GM21526 (cell line): ENCODE measurements at regions not wholly inside any gene's neighbourhood (a gene's known extent, or its start where the extent isn't known, plus 50 kb on each side); places are given as distances from the start of the nearest gene placed in this dataset.

Experiments used
- ATAC-seq: cut with Tn5 transposase; IDR thresholded peaks from one replicate; pipeline ENCODE4 v1.9.1; 2021; ENCODE audit warnings: moderate library complexity; ENCODE audit not compliant: unreplicated experiment, low FRiP score

DNA sequence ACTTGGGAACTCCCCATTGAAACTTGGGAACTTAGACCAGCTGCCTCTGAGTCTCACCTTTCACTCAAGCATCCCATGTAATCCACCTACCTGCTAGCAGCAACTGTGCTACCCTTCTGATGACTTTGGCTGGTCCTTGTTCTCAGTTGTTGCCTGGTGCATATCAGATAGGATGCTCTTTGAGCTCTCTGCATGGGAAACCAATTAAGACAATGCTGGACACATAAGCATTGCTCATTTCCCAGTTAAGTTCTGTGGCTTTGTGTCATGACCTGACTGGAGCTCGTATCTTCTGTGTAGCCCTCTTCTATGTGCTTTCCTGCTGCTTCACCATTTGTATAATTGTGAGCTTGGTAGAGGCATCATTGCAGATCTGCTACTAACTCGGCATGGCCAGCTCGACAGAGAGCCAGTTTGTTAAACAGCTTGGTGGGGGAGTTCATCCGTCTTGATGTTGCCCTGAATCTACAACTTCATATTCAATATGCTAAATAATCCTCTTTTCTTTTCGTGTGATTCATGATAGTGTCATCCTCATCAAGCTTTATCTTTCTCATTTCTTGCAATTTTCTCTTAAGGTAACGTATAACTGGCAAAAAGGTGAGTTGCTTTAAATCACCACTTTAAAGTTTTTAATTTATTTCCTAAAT is 447.5 kb upstream of the SLC14A2 start:
- ATAC-seq, result no peak

GRCh38 chr18:45168866-45169600 is 446.2 kb upstream of the SLC14A2 start:
- ATAC-seq, result no peak

GRCh38 chr18:45169610-45170009 is 445.7 kb upstream of the SLC14A2 start:
- no peak for ATAC-seq

GRCh38 chr18:45171679-45172191 is 443.5 kb upstream of the SLC14A2 start:
- no peak for ATAC-seq

DNA sequence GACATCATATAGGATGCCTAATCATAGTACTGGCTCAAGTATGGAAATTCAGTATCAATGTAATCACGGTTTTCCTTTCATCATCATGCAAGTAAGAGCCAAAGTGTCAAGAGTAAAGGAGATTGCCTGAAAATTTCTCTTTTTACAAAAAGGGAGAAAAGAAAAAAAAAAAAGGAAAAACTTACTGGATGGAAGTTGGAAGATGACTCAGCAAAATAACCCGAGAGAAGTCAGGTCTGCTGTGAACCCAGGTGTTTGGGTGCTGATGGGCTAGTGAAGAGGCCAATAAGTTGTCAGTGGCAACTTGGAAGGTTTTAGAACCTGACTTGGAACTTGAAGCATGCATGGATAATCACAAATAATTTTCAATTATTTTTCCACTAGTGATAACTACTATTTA is 441.9 kb upstream of the SLC14A2 start:
- no peak for ATAC-seq

DNA sequence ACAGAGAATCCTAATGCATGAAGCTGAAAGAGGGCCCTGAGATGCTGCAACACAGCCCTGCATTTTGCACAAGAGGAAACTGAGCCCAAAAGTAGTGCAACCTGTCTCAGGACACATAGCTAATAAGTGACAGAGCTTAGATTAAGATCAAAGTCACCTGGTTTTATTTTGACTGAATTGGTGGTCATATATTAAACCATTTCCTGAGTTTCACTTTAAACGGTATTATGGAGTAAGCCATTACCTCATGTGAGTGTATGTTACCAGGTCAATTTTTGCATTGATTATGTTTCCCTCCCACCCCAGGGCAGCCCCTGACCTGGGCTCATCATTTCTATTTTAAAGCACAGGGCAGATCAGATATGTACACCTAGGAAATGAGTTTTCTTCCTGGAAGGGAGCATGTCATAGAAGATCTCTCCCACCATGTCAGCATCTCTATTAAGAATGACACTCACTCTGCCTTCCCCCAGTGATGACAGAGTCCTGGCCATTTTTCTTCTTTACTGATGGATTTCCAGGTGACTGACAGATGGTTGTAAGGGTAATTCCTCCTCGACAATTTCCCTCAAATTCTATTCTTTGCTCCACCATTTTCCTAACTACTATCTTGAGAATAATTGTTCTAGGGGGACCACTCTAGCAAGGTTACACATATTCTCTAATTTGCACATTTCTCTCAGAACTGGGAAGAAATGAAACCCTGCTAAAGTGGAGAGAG is 441.3 kb upstream of the SLC14A2 start:
- no peak for ATAC-seq

DNA sequence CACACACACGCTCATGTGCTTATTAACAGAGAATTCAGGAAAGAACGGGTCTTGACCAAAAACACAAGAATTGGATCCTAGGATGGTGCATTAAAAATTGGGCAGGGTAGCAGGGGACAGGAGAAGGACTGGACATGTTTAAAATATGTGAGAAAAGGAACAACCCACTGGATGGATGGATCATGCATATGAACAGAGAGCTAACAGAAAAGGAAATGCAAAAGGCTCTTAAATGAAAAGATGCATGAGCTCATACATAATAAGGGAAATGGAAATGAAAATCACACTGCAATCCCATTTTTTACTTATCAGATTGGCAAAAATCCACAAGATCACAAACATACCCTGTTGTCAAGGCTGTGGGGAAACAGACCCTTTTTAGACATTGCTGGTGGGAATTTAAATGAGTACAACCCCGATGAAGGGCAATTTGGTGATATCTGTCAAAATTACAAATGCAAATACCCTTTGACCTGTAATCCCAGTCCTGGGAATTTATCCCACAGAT is 440.6 kb upstream of the SLC14A2 start:
- ATAC-seq, result no peak

DNA sequence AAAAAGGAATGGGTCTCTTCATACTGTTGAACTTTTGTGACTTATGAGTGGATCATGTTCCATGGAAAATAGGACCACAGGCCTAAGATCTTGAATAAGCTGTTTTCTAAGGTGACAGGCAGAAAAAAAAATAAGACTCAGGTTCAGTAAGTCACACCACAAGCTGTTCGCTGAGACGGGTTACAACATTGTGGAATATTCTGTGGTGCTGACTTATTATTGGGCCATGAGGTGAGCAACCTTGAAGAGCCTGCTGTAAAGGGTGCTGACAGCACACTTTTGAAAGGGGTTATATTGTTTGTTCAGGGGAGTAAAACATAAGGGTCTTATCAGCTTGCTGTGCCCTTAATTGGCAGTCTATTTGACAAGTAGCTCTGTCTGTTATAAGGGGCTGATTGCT is 439.8 kb upstream of the SLC14A2 start:
- no peak for ATAC-seq

DNA sequence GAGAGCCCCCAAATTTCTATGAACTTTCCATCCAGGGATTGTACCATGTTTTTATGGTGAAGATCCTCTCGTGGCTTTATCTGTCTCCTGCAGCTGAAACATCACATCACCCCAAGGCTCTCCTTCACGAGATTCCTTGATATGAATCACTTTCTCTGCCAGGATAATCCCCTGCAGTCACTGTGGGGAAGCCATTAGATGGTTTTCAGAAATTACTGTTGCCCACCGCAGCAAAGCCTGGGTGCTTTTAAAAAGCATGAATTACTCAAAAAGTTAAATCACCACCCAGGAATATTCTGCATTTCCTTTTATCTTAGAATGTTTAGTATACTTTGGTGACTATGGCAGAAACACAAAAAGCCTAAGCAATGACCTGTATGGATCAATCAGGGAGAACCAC is 428.4 kb upstream of the SLC14A2 start:
- no peak for ATAC-seq

DNA sequence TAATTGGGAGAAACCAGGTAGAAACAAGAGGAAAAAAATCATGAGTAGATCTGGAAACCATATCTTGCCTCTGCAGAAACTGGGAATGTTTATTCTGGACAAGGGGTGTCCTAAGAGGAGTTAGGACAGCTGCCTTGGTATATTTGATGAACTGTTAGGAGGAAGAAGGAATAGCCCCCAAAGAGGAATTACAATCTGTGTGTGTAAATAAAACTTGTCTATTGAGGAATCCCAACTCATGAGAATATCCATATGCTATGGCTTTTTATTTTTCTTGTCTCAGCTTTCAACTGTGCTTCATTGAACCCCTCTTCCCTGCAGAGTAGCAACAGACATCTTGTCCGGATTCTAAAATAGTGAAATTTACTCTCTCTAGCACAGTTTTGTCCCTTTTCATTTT is 423.5 kb upstream of the SLC14A2 start:
- no peak for ATAC-seq

- ATAC-seq, result peak; percentile 96
These were observed 417.7 kb upstream of the SLC14A2 start for GRCh38 chr18:45197526-45197970.

- ATAC-seq, result no peak
These were observed 416.8 kb upstream of the SLC14A2 start for GRCh38 chr18:45198526-45198925.

DNA sequence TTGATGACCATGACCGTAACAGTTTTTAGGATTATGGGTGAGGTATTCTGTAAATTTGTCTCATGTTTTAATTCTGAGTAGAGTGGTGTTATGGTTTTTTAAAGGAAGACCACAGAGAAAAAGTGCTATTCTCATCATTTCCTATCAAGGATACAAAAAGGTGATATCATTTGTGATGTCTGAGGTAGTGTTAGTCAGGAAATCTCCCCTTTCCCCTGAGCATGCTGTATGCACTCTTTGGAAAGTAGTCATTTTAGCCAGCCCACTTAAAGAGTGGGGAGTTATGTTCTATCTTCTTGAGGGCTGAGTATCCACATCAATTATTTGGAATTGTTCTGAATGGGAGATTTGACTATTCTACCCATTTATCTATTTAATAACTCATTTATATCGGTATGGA is 414.2 kb upstream of the SLC14A2 start:
- ATAC-seq, result no peak

DNA sequence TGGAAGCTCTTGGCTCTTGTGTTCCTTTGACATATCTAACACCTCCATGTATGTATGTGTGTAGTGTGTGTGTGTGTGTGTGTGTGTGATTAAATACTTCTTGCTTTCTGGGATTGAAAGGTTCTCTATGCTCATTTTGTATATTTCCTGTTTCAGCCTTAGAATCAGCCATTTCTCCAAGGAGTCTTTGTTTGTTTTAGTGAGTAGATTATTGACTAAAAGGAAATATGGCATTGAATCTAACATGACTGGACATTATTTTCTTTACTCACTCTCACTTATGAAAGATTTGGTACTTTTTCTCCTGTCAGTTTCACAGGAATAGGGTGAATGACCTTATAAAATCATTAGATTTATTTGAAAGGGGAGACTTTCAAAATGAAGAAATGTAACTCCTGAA is 413.8 kb upstream of the SLC14A2 start:
- no peak for ATAC-seq

GRCh38 chr18:45202061-45202460 is 413.2 kb upstream of the SLC14A2 start:
- no peak for ATAC-seq

DNA sequence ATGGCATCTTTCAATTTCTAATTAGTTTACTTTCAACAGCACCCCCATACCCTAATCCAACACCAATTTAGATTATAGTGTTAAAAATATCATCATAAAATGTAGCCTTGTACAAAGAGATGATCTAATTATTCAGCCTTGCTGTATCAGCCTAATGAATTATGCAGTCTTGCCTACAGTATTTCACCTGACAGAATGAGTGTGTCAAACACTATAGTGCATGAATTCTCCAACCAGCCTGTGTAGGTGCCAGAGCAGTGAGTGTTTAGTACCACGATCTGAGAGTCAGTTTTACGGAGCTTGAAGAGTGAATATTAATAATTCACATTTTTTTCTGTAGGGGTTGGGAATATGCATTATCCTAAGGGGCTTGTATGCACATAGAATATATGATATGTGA is 411.6 kb upstream of the SLC14A2 start:
- no peak for ATAC-seq

GRCh38 chr18:45207328-45207727 is 407.9 kb upstream of the SLC14A2 start:
- ATAC-seq, result no peak

GRCh38 chr18:45208164-45208563 is 407.1 kb upstream of the SLC14A2 start:
- no peak for ATAC-seq

- ATAC-seq, result peak; percentile 99
These were observed 402.9 kb upstream of the SLC14A2 start for GRCh38 chr18:45212181-45213039.

DNA sequence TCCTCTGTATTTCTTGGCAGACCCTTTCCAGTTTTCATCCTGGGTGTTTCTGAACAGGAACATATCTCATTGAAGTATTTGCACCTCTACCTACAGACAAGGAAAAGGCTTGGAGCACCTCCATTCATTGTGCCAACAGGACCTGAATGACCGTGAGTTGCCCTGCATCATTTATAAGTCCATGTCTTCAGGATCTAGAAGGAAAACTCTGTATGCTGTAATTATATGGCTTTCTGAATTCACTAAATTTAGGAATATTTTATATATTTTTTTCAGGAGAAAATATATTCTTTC is 402.3 kb upstream of the SLC14A2 start:
- peak; percentile 14 for ATAC-seq
